Tibial artery (tissue), 4 donors: ENCODE measurements at regions not wholly inside any gene's neighbourhood (a gene's known extent, or its start where the extent isn't known, plus 50 kb on each side); places are given as distances from the start of the nearest gene placed in this dataset.

Experiments
- DNase-seq, 2 donors: peaks; one replicate each; pipeline ENCODE4 v3.0.0-alpha.2; 2019
- H3K27ac ChIP-seq, 2 donors: fragments of 200-600 bp; sonication (generic) in 1 of 2; 1 replicate in 1 of 2; 2 replicates in 1 of 2; pipeline ENCODE4 v1.5.1; 2018 to 2019; ENCODE audit warnings: mild to moderate bottlenecking in 1 of 2
- H3K27me3 ChIP-seq, 2 donors: fragments of 200-600 bp; sonication (generic) in 1 of 2; one replicate each; pipeline versions ENCODE4 v1.5.1 to v1.6.0; 2016 to 2019
- H3K36me3 ChIP-seq, 3 donors: fragments of 200-600 bp; sonication (generic) in 2 of 3; one replicate each; pipeline ENCODE4 v1.5.1; 2016 to 2019; ENCODE audit warnings: mild to moderate bottlenecking in 2 of 3
- H3K4me1 ChIP-seq, 4 donors: fragments of 200-600 bp; sonication (generic) in 2 of 4; 1 replicate in 3 of 4; 2 replicates in 1 of 4; pipeline ENCODE4 v1.5.1; 2016 to 2019
- H3K4me3 ChIP-seq, 2 donors: fragments of 200-600 bp; sonication (generic) in 1 of 2; 1 replicate in 1 of 2; 2 replicates in 1 of 2; pipeline ENCODE4 v1.5.1; 2018 to 2019; ENCODE audit warnings: mild to moderate bottlenecking in 2 of 2
- H3K9me3 ChIP-seq, 3 donors: fragments of 200-600 bp; sonication (generic) in 1 of 3; one replicate each; pipeline ENCODE4 v1.5.1; 2016 to 2019
- CTCF ChIP-seq, 2 experiments: fragments of 200-600 bp in 1 of 2; fragments of 450-650 bp in 1 of 2; IDR thresholded peaks; one replicate each; pipeline ENCODE4 v1.5.1; 2017 to 2019; ENCODE audit warnings: antibody characterized with exemption in 2 of 2, mild to moderate bottlenecking in 1 of 2, moderate library complexity in 1 of 2
- intact Hi-C: fragments of 100-400 bp; cut with DNase I; formaldehyde crosslinking; loops from one replicate; pipeline ENCODE4 v1.15.0; 2023; ENCODE audit warnings: low total_unique reads

DNA sequence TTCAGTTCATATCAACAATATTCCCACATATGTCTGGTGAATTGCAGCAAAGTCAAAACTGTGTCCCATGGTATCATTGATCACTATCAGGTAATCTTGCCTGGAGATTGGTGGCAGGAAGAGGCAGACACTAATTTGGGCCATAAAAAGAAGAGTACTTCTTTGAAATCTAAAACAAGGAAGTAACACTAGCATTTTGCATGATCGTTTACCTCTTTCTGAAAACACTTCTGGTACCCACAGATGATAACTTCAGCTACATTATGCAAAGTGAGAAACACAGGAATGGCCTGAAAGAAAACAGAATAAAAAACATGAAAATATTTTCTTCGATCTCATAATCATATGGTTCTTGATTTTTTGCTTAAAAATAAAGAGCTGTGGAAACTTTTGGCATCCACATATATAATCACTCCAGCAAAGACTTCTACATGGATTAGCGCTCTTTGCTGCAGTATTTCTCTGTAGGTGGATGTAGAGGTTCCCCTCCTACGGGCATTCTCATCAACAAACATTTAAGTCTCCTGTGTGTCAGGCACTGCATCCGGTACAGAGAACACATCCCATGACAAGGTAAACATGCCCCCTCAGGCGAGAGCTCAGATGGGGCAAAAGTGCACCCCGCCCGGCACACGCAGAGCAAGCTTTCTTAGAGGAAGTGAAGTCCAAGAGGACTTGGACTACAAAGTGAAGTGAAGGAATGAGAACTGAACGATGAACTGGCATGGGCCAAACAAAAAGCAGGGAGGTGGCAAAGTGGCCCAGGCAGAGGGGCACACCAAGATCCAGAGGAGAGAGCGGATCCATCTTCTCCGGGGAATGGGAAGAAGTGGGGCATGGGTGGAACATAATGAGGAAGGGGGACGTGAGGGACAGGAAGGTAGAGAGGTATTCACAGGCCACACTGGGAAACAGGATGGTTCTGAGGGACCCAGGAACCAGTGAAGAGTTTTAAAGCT is 68.0 kb upstream of the RIOK3 start:
- no peaks in the 10 kb centered on the region for H3K27me3 ChIP-seq
- intact Hi-C loops: loop anchor here (10.0 kb wide), 1 partner anchor 350 kb away; no protein-coding TSS in a partner anchor
- H3K9me3 ChIP-seq: no peaks in the 10 kb centered on the region

DNA sequence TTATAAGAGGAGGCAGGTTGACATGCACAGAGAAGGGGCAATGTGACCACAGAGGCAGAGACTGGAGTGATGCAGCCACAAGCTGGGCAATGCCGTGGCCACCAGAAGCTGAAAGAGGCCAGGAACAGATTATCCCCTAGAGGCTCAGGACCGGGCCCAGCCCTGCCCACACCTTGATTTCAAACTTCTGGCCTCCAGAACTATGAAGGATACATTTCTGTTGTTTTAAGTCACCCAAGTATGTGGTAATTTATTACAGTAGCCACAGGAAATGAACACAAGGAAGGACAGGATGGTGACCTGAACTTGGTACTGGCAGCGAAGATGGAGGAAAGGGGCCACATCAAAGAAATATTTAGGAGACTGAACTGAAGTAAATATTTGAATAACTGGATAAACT is 66.8 kb upstream of the RIOK3 start:
- intact Hi-C loops: loop anchor here (10.0 kb wide), 1 partner anchor 352 kb away; no protein-coding TSS in a partner anchor
- no peak for TF ChIP-seq CTCF (IDR thresholded peaks at IDR 0.05)
- DNase-seq: no peak
- no peak overlapping the region for H3K4me3 ChIP-seq
- H3K4me1 ChIP-seq: no peaks in the 10 kb centered on the region
- no peaks in the 10 kb centered on the region for H3K9me3 ChIP-seq
- no peaks in the 10 kb centered on the region for H3K27me3 ChIP-seq
- no peak overlapping the region for H3K27ac ChIP-seq
- peaks cover 0 to 9% (median 0%) of the 10 kb centered on the region in 3 donors for H3K36me3 ChIP-seq

More for the DNA sequence above, 68.0 kb upstream of the RIOK3 start:
- no peak for TF ChIP-seq CTCF (IDR thresholded peaks at IDR 0.05)
- Histone ChIP-seq H3K4me1 (peaks cover 0 to 4% (median 0%) of the 10 kb centered on the region in 4 donors), H3K36me3 (peaks cover 0 to 9% (median 0%) of the 10 kb centered on the region in 3 donors), H3K27ac (no peak overlapping the region), H3K4me3 (no peak overlapping the region)
- no peak for DNase-seq

- no peak for DNase-seq
- Histone ChIP-seq H3K36me3 (peaks cover 0 to 9% (median 0%) of the 10 kb centered on the region in 3 donors), H3K27me3 (no peaks in the 10 kb centered on the region), H3K27ac (no peak overlapping the region), H3K4me1 (no peaks in the 10 kb centered on the region), H3K4me3 (no peak overlapping the region), H3K9me3 (no peaks in the 10 kb centered on the region)
- no peak for TF ChIP-seq CTCF (IDR thresholded peaks at IDR 0.05)
- intact Hi-C loops: loop anchor here (10.0 kb wide), 1 partner anchor 352 kb away; no protein-coding TSS in a partner anchor
Measured at GRCh38 chr18:23387265-23387664, 65.8 kb upstream of the RIOK3 start.

GRCh38 chr18:23388357-23388756 is 64.7 kb upstream of the RIOK3 start:
- no peaks in the 10 kb centered on the region for H3K4me1 ChIP-seq
- H3K4me3 ChIP-seq: no peak overlapping the region
- no peaks in the 10 kb centered on the region for H3K9me3 ChIP-seq
- peaks cover 0 to 6% (median 0%) of the 10 kb centered on the region in 3 donors for H3K36me3 ChIP-seq
- H3K27ac ChIP-seq: no peak overlapping the region
- DNase-seq: no peak
- intact Hi-C loops: loop anchor here (10.0 kb wide), 1 partner anchor 354 kb away; no protein-coding TSS in a partner anchor
- no peaks in the 10 kb centered on the region for H3K27me3 ChIP-seq
- TF ChIP-seq CTCF (IDR thresholded peaks at IDR 0.05): no peak

GRCh38 chr18:23391156-23391555 is 61.9 kb upstream of the RIOK3 start:
- Histone ChIP-seq H3K4me1 (no peaks in the 10 kb centered on the region), H3K27ac (no peak overlapping the region), H3K36me3 (no peaks in the 10 kb centered on the region), H3K9me3 (no peaks in the 10 kb centered on the region), H3K4me3 (no peak overlapping the region), H3K27me3 (no peaks in the 10 kb centered on the region)
- TF ChIP-seq CTCF (IDR thresholded peaks at IDR 0.05): no peak
- DNase-seq: no peak
- intact Hi-C loops: no loop called here
